Kidney tubule cell (primary cell): ENCODE measurements at regions not wholly inside any gene's neighbourhood (a gene's known extent, or its start where the extent isn't known, plus 50 kb on each side); places are given as distances from the start of the nearest gene placed in this dataset.

Source experiments
- DNase-seq: peaks from one replicate; pipeline ENCODE4 v3.0.0-alpha.2; 2018; ENCODE audit warnings: low spot score

- peak; percentile 10 for DNase-seq
Measured at GRCh38 chr15:47460795-47461573, 256.3 kb upstream of the SEMA6D start.

DNA sequence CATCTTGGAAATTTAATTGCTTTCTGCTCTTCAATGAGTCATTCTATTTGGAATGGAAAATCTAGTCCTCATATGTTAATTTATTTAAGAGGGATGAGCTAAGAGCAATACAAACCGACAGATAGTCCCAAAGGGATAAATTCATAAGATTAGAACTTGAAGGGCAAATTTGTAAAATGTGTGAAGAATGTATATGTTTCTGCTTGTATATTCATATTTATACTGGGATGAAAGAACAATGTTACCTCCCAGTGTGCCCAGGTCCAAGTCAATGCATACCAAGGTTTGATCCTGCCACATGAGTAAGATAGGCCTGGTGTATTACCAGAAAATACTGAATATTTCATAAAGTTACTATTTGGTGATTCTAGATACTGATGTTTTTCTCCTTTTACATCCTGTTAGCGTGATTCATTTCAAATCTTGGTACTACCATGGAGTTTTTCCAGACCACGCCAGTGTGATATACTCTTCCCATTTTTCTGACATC is 255.6 kb upstream of the SEMA6D start:
- DNase-seq: no peak

GRCh38 chr15:47466357-47466756 is 250.9 kb upstream of the SEMA6D start:
- peak; percentile 70 for DNase-seq

DNA sequence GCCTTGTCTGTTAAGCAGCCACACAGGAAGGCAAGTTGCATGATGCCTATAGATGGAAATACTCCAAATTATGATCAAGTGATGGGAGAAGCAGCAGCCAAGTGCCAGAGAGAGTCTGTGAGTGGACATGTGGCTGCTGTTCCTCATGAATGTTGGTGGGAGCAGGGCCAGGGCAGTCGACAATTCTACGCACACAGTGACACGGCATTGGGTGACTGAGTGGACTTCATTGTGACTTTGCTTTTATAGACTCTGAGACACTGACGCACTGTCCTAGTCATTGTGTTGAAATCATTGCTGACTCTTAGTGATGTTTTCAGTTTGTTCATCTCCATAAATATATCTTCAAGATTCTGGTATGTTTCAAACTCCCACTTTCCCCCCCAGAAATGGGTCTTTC is 246.3 kb upstream of the SEMA6D start:
- DNase-seq: no peak

DNA sequence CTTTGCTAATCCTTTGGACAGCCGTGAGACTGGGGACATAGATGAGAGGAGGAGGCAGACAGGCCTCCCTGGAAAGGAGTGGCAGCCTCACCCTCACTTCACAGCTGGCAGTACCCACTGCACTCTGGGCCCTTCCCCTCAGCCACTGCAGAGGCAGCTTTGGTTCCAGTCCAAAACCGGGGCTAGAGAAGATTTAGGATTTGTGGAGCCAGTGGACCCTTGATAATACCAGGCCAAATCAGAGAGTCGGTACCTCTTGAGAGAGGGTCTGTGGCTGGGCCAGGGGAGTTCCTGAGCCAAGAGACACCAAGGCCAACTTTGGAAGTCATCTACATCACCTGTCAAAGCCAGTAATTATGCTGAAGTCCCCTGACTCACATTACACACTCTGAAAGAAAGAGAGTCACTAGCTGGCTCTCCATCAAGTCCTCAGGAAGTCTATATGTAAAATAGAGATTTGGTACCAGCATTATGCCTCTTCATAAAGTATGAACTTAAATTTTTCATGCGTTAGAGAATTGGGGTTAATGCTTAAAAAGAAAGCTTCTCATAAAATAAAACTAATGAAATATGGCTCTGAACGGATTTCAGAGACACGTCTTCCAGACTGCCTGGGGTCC is 244.1 kb upstream of the SEMA6D start:
- no peak for DNase-seq

DNA sequence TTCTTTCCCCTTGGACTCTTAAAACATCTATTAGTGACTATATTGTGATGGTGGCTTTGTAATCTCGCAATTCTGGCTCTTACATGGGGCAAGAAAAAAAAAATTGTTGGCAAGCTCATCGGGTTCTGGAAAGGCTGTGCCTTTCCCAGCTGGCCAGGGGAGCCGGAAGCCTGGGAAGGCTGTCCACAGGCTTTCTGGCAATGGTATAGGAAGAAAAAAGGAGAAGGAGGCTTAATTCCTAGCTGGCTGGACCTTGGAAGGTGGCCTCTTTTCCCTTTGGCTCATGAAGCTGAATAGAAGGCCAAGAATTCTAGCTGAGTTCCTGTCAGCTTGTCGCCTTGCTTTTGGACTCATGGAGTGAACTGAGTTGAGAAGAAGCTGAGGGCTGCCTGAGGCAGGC is 243.5 kb upstream of the SEMA6D start:
- DNase-seq: no peak

DNA sequence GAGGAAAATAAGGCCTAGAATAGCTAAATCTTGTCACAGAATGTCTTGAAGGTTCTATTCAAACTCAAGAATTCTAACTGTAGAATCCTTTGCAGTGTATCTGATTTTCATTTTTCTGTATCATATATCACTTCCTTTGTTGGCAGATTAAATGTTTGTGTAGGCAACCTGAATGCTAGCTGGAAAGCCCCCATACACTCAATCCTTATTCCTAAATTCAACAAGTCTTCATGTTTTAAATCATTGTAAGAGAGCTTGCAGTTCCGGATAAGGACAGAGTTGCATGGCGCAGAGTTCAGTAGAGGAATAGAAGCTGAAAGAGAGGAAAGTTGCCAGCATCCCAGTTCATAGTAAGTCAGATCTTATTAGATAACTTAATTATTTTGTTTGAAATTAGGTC is 242.0 kb upstream of the SEMA6D start:
- no peak for DNase-seq

DNA sequence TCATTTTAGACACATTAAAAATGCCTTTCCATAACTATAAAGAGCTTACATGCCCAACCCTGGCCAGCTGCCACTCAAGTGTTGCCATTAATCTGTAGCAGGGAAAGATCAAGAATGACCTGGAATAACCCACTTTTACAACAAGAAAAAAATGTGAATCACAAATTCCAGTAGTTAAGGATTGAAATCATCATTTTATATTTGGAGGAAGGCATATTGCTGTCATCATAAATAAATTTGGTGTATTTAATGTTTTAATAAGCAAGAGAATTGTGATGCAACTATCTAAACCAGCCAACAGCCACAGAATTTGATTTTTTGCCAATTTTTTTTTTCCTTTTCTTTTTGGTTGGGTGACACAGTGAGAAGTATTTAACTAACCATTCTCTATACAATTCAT is 240.0 kb upstream of the SEMA6D start:
- DNase-seq: no peak

GRCh38 chr15:47484059-47484458 is 233.2 kb upstream of the SEMA6D start:
- DNase-seq: peak; percentile 4

DNA sequence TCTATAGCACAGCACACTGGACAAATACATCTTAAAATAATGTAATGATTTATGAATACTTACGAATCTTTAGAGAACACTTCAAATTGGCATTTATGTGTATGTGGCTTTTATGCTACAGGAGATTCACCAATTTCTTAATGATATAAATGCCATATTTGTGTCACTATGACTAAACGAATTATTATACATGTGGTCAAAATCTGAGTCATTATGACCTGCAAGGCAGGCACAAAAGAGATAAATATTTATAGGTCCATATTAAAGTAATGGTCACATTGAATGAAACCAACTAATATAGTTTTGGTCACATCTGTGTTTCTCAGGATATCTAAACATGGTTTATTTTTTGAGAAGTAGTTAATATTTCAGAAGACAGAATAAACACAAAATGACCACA is 232.3 kb upstream of the SEMA6D start:
- no peak for DNase-seq

DNA sequence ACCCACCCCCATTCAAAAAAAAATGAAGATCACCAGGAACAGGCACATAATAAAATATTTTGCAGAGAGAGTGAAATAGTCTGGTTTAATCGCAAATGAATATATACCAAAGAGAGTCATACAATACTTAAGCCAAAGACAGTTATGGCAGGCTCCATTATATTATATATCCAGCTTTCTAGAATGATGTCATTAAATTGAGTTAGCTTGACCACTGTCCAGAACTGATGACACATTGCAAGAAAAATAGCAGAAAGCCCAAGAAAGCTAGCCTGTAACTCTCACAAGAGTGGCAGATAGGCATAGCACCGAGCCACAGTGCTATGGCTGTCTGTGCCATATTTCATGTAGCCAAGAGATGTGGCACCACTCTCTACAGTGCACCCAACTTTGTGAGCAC is 231.9 kb upstream of the SEMA6D start:
- no peak for DNase-seq

- no peak for DNase-seq
Measured at GRCh38 chr15:47486040-47486439, 231.3 kb upstream of the SEMA6D start.

GRCh38 chr15:47492195-47492594 is 225.1 kb upstream of the SEMA6D start:
- no peak for DNase-seq

DNA sequence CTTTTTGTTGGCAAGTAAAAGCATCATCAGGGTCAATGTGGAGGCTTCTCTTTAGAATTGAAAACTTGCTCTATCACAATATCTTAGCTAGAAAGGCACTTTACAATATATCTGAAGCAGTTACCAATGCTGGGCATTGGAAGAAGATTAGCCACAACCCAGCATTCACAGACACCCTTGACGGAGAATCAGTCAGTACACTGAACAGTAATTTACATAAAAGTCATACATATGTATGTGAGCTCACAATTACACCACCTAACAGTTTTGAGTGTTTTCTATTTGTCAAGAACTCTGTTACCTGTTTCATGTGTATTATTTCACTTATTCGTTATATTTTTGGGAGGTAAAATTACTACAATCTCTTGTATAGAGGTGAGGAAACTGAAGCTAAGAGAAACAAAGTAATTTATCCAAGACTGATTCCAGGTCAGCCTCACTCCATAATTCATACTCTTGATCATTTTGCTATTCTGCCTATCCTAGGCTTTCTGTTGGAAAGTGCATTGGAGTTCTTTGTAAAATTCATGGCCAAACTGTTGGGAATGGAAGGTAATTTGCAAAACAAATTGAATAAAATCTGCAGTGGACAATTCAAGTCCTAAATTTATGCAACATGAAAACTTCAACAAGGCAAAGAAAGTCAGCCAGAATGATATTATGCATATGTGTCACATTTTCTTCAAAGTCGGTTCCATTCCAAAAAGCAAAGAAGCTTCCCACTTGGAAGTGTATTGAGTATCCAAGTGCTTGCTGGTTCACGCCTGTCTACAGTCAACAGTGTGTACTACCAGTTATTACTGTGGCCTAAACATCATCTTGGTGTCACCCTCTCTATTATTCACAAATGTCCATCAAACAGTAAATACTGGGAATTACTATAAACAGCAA is 223.7 kb upstream of the SEMA6D start:
- DNase-seq: no peak

DNA sequence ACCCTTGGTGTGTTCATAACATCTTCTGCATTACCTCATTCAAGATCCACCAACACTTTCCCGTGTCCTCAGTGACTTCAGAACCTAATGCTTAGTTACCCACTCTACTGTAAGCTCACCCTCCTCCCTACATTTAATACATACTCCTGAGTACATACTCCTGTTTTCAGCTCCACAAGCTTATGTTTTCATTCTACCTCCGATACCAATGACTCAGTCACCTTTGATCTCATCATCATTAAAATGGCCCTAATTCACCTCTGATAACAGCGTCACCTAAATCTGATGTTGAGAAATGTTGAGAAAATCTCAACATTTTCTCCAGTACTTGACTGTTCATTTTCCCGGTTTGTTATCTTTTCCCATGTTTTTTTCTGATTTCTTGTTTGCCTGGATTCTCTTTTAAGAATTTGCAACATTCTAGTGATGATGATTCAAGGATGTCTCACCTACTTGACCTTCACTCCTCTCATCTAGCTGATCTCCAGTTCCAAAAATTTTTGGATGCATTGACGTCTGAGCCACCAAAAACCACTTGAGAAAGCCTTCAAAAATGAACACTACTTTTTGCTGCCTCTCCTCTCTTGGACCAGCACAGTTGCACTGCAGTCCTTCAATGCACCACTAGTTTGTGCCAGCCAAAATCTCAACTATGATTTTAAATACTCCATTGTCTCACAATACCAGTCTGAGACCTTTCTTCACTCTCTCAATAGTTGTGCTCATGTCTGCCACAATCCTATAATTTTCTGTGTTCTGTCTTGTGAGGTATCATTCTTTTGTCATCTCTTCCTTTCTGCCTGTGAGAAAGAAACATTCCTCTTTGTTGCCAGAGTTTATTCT is 220.7 kb upstream of the SEMA6D start:
- DNase-seq: no peak

DNA sequence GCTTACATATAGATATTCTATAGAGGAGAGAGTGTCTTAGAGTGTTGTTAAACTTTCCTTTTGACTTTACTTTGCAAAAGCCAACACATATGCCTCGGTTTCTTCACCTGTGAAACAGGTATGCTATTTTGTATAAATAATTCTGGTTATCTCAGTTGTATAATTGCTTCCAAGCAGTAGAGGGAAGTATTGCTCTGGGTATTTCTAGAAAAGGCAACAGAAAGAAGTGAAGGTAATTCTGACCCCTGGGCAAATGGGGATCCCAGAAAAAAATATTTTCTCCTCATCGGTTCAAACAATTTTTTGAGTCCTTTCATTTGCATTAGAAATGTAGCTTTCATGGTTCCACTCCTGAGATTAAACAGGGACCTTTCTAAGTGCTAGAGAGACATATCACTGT is 216.5 kb upstream of the SEMA6D start:
- DNase-seq: no peak

- DNase-seq: no peak
Measured at GRCh38 chr15:47502041-47502440, 215.3 kb upstream of the SEMA6D start.

DNA sequence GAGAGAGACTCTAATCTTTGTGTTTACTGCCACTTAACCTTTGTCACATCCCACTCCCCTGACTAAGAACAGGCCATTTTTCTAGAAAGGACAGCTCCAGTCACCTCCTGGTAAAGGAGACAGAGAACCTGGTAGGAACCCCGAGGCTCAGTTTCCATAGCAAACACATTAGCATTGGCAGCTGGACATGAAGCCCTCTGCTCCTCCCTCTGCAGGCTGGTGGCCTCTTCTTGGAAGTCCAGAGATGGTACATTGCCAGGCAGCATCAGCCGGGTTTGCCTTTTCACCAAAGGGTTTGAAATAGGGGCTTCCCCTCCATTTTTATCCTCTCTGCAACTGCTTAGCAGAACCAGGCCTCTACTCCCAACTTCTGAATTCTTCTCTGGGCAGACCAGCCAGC is 213.4 kb upstream of the SEMA6D start:
- no peak for DNase-seq

DNA sequence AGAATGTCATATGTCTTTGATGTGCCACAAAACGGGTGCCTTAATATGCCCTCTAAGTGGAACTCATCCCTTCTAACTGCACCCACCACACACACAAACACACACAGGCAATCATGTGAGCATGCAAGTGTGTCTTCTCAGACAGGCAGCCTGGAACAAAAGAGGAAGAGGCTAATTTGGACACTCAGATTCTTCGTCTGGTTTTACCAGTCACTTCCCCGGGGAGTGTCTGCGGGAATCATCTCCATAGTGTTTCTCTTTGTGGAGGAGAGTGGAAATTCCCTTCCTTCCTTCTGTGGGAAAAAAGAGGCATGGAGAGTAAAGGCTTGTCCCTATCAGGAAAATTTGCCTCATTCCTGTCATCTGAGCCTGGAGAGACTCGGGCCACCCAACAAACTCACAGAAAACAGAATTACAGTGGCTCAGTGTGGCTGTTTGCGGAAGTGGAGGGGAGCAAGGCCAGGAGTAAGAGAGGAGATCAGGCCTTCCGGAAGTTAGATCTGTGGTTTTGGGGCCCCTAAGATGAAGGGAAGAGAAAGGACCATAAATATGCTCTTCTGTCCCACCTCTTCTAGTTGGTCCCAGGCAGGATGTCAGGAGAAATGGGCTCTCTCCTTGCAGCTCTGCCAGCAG is 212.6 kb upstream of the SEMA6D start:
- DNase-seq: no peak

DNA sequence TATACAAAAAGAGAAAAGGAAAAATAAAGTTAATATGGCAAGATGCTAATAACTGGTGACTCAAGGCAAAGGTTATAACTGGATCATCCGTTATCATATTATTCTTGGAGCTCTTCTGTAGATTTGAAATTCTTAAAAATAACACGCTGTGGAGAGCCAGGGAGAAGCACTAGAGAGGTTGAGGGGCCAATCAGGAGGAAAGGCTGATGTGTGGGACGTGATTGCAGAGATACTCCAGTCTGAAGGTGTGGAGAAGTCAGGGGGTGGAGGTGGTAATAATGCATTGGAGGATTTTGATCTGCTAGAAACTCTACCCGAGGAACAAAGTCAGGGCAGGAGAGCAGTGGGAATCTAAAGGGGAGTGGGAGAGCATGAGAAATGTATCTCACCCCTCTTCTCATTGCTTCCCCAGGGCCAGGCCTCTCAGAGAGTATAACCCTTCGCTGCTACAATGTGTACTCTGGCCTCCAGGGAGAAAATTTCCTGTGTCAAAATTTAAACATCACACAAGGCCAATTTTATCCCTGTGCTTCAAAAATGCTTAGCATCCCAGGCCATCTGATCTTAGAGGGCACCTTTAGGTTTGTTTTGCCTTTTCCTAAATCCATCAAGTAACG is 211.5 kb upstream of the SEMA6D start:
- DNase-seq: no peak
